ENCODE measurements at regions not wholly inside any gene's neighbourhood (a gene's known extent, or its start where the extent isn't known, plus 50 kb on each side); places are given as distances from the start of the nearest gene placed in this dataset.

GRCh38 chr20:11094711-11095110 lies 420.9 kb upstream of the JAG1 start:
- WGBS (ENCODE audit: low lambda C conversion rate) = 34% methylated on average over 2 of the region's 2 CpGs
- no peaks in the 10 kb centered on the region for H3K9me3 ChIP-seq (ENCODE audit: low read length)
- H3K4me2 ChIP-seq (ENCODE audit: low read depth, low read length) = no peak overlapping the region
- no peak for TF ChIP-seq HNF4A (CRISPR knock-in tag; IDR thresholded peaks at IDR 0.05)
- TF ChIP-seq ZNF326 (CRISPR knock-in tag; IDR thresholded peaks at IDR 0.05; ENCODE audit: borderline replicate concordance) = no peak
- TF ChIP-seq MLX (CRISPR knock-in tag; IDR thresholded peaks at IDR 0.05) = no peak
- TF ChIP-seq NPAS2 (CRISPR knock-in tag; IDR thresholded peaks at IDR 0.05; ENCODE audit: borderline replicate concordance) = no peak
- TF ChIP-seq DPF2 (CRISPR knock-in tag; IDR thresholded peaks at IDR 0.05; ENCODE audit: borderline replicate concordance, low read depth) = no peak
- TF ChIP-seq ZNF629 (CRISPR knock-in tag; conservative IDR thresholded peaks at IDR 0.05) = no peak
- no peak for TF ChIP-seq ZFP36L2 (CRISPR knock-in tag; IDR thresholded peaks at IDR 0.05)
- TF ChIP-seq MYPOP (CRISPR knock-in tag; IDR thresholded peaks at IDR 0.05) = no peak
- TF ChIP-seq CENPBD1 (CRISPR knock-in tag; IDR thresholded peaks at IDR 0.05; ENCODE audit: borderline replicate concordance, low read depth) = no peak
- TF ChIP-seq ZMAT3 (CRISPR knock-in tag; conservative IDR thresholded peaks at IDR 0.05) = no peak
- no peak for TF ChIP-seq ZNF138 (CRISPR knock-in tag; IDR thresholded peaks at IDR 0.05; ENCODE audit: low read depth)
- no peak for TF ChIP-seq ZNF562 (CRISPR knock-in tag; IDR thresholded peaks at IDR 0.05; ENCODE audit: borderline replicate concordance)
- TF ChIP-seq ZNF224 (CRISPR knock-in tag; IDR thresholded peaks at IDR 0.05) = no peak
- TF ChIP-seq CTCF (CRISPR knock-in tag; IDR thresholded peaks at IDR 0.05) = no peak
- no peak for TF ChIP-seq ZKSCAN1 (IDR thresholded peaks at IDR 0.05; ENCODE audit: low read length)
- no peak for TF ChIP-seq USF2 (IDR thresholded peaks at IDR 0.05; ENCODE audit: low read depth, low read length)
- TF ChIP-seq USF2 (CRISPR knock-in tag; IDR thresholded peaks at IDR 0.05; ENCODE audit: borderline replicate concordance) = no peak
- no peak for TF ChIP-seq ZNF317 (CRISPR knock-in tag; IDR thresholded peaks at IDR 0.05)
- no peak for TF ChIP-seq ZNF343 (CRISPR knock-in tag; IDR thresholded peaks at IDR 0.05)
- H4K20me1 ChIP-seq (ENCODE audit: insufficient read depth, low read length) = no peaks in the 10 kb centered on the region
- FAIRE-seq (no peak), ATAC-seq (no peak), DNase-seq (ENCODE audit: low spot score) (no peak)
- in situ Hi-C loops (cut with HindIII; ENCODE audit: extremely low pct_ligation_motif_present, low pct_unique_long_range_greater_than_20kb) = no loop called here
- no peaks in the 10 kb centered on the region for H3K36me3 ChIP-seq (replicated peaks in 1 of 2; ENCODE audit: control insufficient read depth in 1 of 2, insufficient read depth in 2 of 2, low read length in 2 of 2)
- POLR2A ChIA-PET = no interaction called here
- no peak overlapping the region for H3K9ac ChIP-seq (ENCODE audit: insufficient read depth, low read depth, low read length)
- no peaks in the 10 kb centered on the region for H3K79me2 ChIP-seq (ENCODE audit: insufficient read depth, low read length)
- no peak overlapping the region for H3K4me3 ChIP-seq (replicated peaks in 1 of 3; ENCODE audit: insufficient read depth in 1 of 3, low read depth in 2 of 3, low read length in 3 of 3)
- no peak overlapping the region for H2AFZ ChIP-seq (ENCODE audit: low read length)
- intact Hi-C loops (cut with micrococcal nuclease; ENCODE audit: unreplicated experiment) = loop anchor here (10.0 kb wide), 1 partner anchor 180 kb away; no protein-coding TSS in a partner anchor
- no peaks in the 10 kb centered on the region for H3K27me3 ChIP-seq (ENCODE audit: control insufficient read depth in 1 of 2, insufficient read depth in 2 of 2, low read length in 2 of 2)
- no peaks in the 10 kb centered on the region for H3K4me1 ChIP-seq (ENCODE audit: insufficient read depth, low read length)
- H3K27ac ChIP-seq (ENCODE audit: extremely low read length, insufficient read depth, low read length) = no peak overlapping the region
- no TSS peak for BruUV-seq (replicated peaks)
- CTCF ChIA-PET (ENCODE audit: low intra/inter-chr PET ratio, low total read pairs) = no interaction called here
